Neutrophil (primary cell): ENCODE measurements at regions not wholly inside any gene's neighbourhood (a gene's known extent, or its start where the extent isn't known, plus 50 kb on each side); places are given as distances from the start of the nearest gene placed in this dataset.

Experiments
- H3K27ac ChIP-seq: fragments of 200-600 bp; sonication (generic); 2 replicates; pipeline ENCODE4 v1.5.1; 2016; ENCODE audit warnings: mild to moderate bottlenecking, moderate library complexity
- H3K27me3 ChIP-seq: fragments of 200-600 bp; sonication (generic); 2 replicates; pipeline ENCODE4 v1.6.0; 2016; ENCODE audit warnings: mild to moderate bottlenecking
- H3K36me3 ChIP-seq: fragments of 200-600 bp; sonication (generic); 2 replicates; pipeline ENCODE4 v1.5.1; 2017
- H3K4me1 ChIP-seq, 2 experiments: fragments of 200-600 bp in 1 of 2; sonication (generic) in 1 of 2; 1 replicate in 1 of 2; 2 replicates in 1 of 2; pipeline versions ENCODE4 v1.5.1 to v1.6.1; 2013 to 2016; ENCODE audit warnings: low read depth in 1 of 2, low read length in 1 of 2, mild to moderate bottlenecking in 1 of 2, moderate library complexity in 1 of 2; ENCODE audit not compliant: control insufficient read depth in 1 of 2, insufficient read depth in 1 of 2
- H3K4me3 ChIP-seq, 2 experiments: fragments of 200-600 bp in 1 of 2; sonication (generic) in 1 of 2; 1 replicate in 1 of 2; 2 replicates in 1 of 2; pipeline ENCODE4 v1.5.1; 2013 to 2016; ENCODE audit warnings: low read depth in 1 of 2, low read length in 1 of 2, mild to moderate bottlenecking in 1 of 2, moderate library complexity in 1 of 2
- H3K9me3 ChIP-seq: fragments of 200-600 bp; sonication (generic); 2 replicates; pipeline ENCODE4 v1.5.1; 2016
- TF ChIP-seq, protein P1 (sequence below): fragments of 200-600 bp; sonication (generic); IDR thresholded peaks from 2 replicates; pipeline ENCODE4 v1.5.1; 2016; ENCODE audit warnings: antibody characterized with exemption

DNA sequence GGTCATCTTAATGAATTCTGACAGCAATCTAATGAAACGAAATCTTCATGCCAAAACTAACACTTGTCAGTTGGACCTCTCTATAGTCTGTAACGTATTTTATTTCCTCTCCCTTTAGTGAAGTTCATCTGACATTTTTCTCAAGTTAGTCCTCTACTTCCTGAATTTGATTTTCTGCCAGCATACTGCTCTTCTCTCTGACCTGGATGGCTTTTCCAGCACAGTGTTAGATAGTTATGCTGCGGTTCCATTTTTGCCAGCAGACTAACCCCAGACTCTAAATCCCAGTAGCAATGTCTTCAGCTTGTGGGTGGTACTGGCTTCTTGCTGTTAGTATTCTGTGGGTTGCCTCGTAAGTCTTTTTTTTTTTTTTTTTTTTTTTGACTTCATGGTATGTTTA, 146.7 kb upstream of the VEGFC start:
- TF ChIP-seq, protein P1, sequence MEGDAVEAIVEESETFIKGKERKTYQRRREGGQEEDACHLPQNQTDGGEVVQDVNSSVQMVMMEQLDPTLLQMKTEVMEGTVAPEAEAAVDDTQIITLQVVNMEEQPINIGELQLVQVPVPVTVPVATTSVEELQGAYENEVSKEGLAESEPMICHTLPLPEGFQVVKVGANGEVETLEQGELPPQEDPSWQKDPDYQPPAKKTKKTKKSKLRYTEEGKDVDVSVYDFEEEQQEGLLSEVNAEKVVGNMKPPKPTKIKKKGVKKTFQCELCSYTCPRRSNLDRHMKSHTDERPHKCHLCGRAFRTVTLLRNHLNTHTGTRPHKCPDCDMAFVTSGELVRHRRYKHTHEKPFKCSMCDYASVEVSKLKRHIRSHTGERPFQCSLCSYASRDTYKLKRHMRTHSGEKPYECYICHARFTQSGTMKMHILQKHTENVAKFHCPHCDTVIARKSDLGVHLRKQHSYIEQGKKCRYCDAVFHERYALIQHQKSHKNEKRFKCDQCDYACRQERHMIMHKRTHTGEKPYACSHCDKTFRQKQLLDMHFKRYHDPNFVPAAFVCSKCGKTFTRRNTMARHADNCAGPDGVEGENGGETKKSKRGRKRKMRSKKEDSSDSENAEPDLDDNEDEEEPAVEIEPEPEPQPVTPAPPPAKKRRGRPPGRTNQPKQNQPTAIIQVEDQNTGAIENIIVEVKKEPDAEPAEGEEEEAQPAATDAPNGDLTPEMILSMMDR, result no peak
- Histone ChIP-seq H3K4me1 (no peaks in the 10 kb centered on the region), H3K27me3 (no peaks in the 10 kb centered on the region), H3K4me3 (no peak overlapping the region), H3K36me3 (no peaks in the 10 kb centered on the region), H3K9me3 (no peaks in the 10 kb centered on the region), H3K27ac (no peak overlapping the region)

DNA sequence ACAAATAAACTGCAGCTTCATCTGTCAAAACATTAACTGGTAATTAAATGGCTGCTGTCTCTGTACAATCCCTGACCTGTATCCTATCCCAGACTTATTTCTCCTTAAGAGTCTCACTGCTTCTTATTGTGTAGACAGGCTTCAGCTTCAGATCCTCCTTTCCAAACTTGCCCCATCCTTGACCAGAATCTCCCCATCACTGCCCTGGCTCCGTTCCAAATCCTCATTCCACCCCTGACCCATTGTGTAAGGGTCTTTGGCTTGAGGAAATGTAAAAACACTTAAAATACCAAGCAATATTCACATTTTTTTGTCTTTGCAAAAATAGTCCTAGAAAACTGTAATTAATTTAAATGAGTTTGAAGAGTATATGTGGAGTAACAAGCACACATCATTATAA, 152.6 kb upstream of the VEGFC start:
- no peaks in the 10 kb centered on the region for H3K36me3 ChIP-seq
- no peak overlapping the region for H3K27ac ChIP-seq
- TF ChIP-seq, protein P1, result no peak
- no peaks in the 10 kb centered on the region for H3K4me1 ChIP-seq
- H3K4me3 ChIP-seq, result no peak overlapping the region
- no peaks in the 10 kb centered on the region for H3K9me3 ChIP-seq
- H3K27me3 ChIP-seq, result no peaks in the 10 kb centered on the region

DNA sequence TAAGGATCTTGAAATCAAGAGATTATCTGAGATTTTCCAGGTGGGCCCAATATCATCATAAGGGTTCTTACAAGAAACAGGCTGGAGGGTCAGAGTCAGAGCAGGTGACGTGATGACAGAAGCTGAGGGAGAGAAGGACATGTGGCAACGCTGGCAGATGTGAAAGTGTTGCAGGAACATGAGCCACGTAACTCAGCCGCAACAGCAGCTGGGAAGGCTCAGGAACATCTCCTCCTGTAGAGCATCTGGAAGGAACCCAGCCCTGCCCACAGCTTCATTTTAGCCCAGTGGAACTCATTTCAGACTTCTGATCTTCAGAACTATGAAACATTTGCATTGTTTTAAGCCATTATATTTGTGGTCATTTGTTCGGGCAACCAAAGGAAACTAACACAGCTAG, 156.3 kb upstream of the VEGFC start:
- no peak overlapping the region for H3K27ac ChIP-seq
- H3K9me3 ChIP-seq, result no peaks in the 10 kb centered on the region
- no peaks in the 10 kb centered on the region for H3K36me3 ChIP-seq
- H3K4me1 ChIP-seq, result no peaks in the 10 kb centered on the region
- H3K4me3 ChIP-seq, result no peak overlapping the region
- TF ChIP-seq, protein P1, result no peak
- no peaks in the 10 kb centered on the region for H3K27me3 ChIP-seq

DNA sequence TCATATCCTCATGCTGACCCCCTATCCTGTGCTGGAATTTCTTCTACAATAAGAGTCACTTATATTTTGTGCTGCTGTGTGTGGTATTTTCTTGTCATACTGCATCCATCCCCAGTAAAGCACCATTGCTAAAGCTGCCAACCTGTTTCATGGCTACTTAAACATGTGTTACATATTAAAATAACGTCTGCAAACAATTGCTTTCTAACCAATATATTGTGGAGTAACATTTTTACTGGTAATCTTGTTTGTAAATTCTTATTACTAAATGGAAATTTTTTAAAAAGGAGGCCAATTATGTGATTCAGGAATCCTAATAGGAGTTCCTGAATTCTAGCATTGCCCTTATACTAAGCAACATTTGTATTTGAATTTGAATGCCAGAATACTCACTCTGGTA, 160.3 kb upstream of the VEGFC start:
- no peaks in the 10 kb centered on the region for H3K9me3 ChIP-seq
- H3K27me3 ChIP-seq, result no peaks in the 10 kb centered on the region
- no peak overlapping the region for H3K4me3 ChIP-seq
- no peaks in the 10 kb centered on the region for H3K36me3 ChIP-seq
- TF ChIP-seq, protein P1, result no peak
- no peaks in the 10 kb centered on the region for H3K4me1 ChIP-seq
- H3K27ac ChIP-seq, result no peak overlapping the region

- Histone ChIP-seq H3K9me3 (no peaks in the 10 kb centered on the region), H3K4me1 (no peaks in the 10 kb centered on the region), H3K36me3 (no peaks in the 10 kb centered on the region), H3K27ac (no peak overlapping the region), H3K27me3 (no peaks in the 10 kb centered on the region), H3K4me3 (no peak overlapping the region)
- TF ChIP-seq, protein P1, result no peak
Observed at GRCh38 chr4:176957353-176958118, 164.8 kb upstream of the VEGFC start.
